Aorta (tissue), 5 donors: ENCODE measurements at regions not wholly inside any gene's neighbourhood (a gene's known extent, or its start where the extent isn't known, plus 50 kb on each side); places are given as distances from the start of the nearest gene placed in this dataset.

Source experiments
- ATAC-seq: fragments of 200-7000 bp; cut with Tn5 transposase; one replicate; pipeline ENCODE4 v1.9.1; 2022; ENCODE audit warnings: moderate library complexity; ENCODE audit not compliant: low FRiP score
- DNase-seq, 2 donors: peaks; one replicate each; pipeline ENCODE4 v3.0.0-alpha.2; 2020
- H3K27ac ChIP-seq, 2 donors: one replicate each; pipeline ENCODE4 v1.5.1; 2013; ENCODE audit warnings: low read length in 2 of 2, mild to moderate bottlenecking in 2 of 2, moderate library complexity in 2 of 2, control low read depth in 1 of 2, inconsistent platforms in 1 of 2, low read depth in 1 of 2
- H3K27me3 ChIP-seq, 2 donors: one replicate each; pipeline ENCODE4 v1.6.1; 2013; ENCODE audit warnings: control low read depth in 1 of 2, low read length in 1 of 2, mild to moderate bottlenecking in 1 of 2, moderate library complexity in 1 of 2; ENCODE audit not compliant: insufficient read depth in 2 of 2, control insufficient read depth in 1 of 2
- H3K36me3 ChIP-seq, 2 donors: one replicate each; pipeline ENCODE4 v1.6.1; 2013; ENCODE audit warnings: control low read depth in 1 of 2, low read length in 1 of 2, mild to moderate bottlenecking in 1 of 2; ENCODE audit not compliant: insufficient read depth in 2 of 2, control insufficient read depth in 1 of 2
- H3K4me1 ChIP-seq, 2 donors: one replicate each; pipeline ENCODE4 v1.6.1; 2013; ENCODE audit warnings: low read length in 2 of 2, control low read depth in 1 of 2, mild to moderate bottlenecking in 1 of 2, moderate library complexity in 1 of 2; ENCODE audit not compliant: insufficient read depth in 2 of 2, control insufficient read depth in 1 of 2
- H3K4me3 ChIP-seq, 2 donors: one replicate each; pipeline ENCODE4 v1.5.1; 2013; ENCODE audit warnings: low read length in 2 of 2, control low read depth in 1 of 2, mild to moderate bottlenecking in 1 of 2
- H3K9me3 ChIP-seq: one replicate; pipeline ENCODE4 v1.6.1; 2013; ENCODE audit warnings: mild to moderate bottlenecking, low read length; ENCODE audit not compliant: control insufficient read depth
- WGBS, 2 donors: extraction: QIAGEN DNeasy Blood & Tissue Kit; methylation state at CpG; one replicate each; pipeline ENCODE4 v1.1.7; 2013; 5-methylcytosine and 5-hydroxymethylcytosine counted together
- intact Hi-C, 2 donors: fragments of 100-400 bp; cut with DNase I; formaldehyde crosslinking; loops; one replicate each; pipeline versions ENCODE4 v1.14.2 to v1.15.0; 2022
- donor health status: healthy with polysubstance abuse.
- donor health status: Bipolar disorder and iron deficiency.
- donor health status: DM: no; HTN: no; CAD: no.
- donor health status: DM: no; HTN: no; CAD: no.
- donor health status: DM: yes; HTN: yes; CAD: no.

GRCh38 chr2:204239411-204240165 lies 303.0 kb downstream of the ICOS start:
- Histone ChIP-seq H3K36me3 (no peaks in the 10 kb centered on the region), H3K27ac (no peak overlapping the region), H3K4me3 (no peak overlapping the region), H3K9me3 (no peaks in the 10 kb centered on the region), H3K27me3 (no peaks in the 10 kb centered on the region), H3K4me1 (peaks cover 4 to 8% of the 10 kb centered on the region in 2 donors)
- no peak for ATAC-seq
- WGBS, 2 donors: 36% methylated on average over 7 of the region's 7 CpGs
- DNase-seq: no peak
- intact Hi-C loops: loop anchor here in 1 of 2 donors (10.0 kb wide), 1 partner anchor 555 kb away; no protein-coding TSS in a partner anchor

- intact Hi-C loops: loop anchor here in 1 of 2 donors (10.0 kb wide), 1 partner anchor 556 kb away; no protein-coding TSS in a partner anchor
- H3K4me1 ChIP-seq: peaks cover 1% of the 10 kb centered on the region in 2 donors
- no peaks in the 10 kb centered on the region for H3K36me3 ChIP-seq
- no peak overlapping the region for H3K27ac ChIP-seq
- no peaks in the 10 kb centered on the region for H3K9me3 ChIP-seq
- H3K4me3 ChIP-seq: no peak overlapping the region
- H3K27me3 ChIP-seq: no peaks in the 10 kb centered on the region
- 84 to 90% methylated on average over 2 of the region's 2 CpGs for WGBS, 2 donors
- ATAC-seq (no peak), DNase-seq (no peak)
Measured at GRCh38 chr2:204240961-204241360, 304.3 kb upstream of the PARD3B start.

- no peak for DNase-seq
- Histone ChIP-seq H3K27ac (no peak overlapping the region), H3K27me3 (no peaks in the 10 kb centered on the region), H3K4me3 (no peak overlapping the region), H3K4me1 (peaks cover 0 to 6% of the 10 kb centered on the region in 2 donors), H3K36me3 (no peaks in the 10 kb centered on the region), H3K9me3 (no peaks in the 10 kb centered on the region)
- no peak for ATAC-seq
- intact Hi-C loops: loop anchor here in 1 of 2 donors (5.0 to 10.0 kb wide), 2 partner anchors 322 to 565 kb away; no protein-coding TSS in a partner anchor
- 93 to 94% methylated on average over 3 of the region's 3 CpGs for WGBS, 2 donors
Measured at GRCh38 chr2:204249437-204249836, 295.8 kb upstream of the PARD3B start.

GRCh38 chr2:204250692-204251091 lies 294.6 kb upstream of the PARD3B start:
- ATAC-seq: no peak
- Histone ChIP-seq H3K27ac (no peak overlapping the region), H3K4me3 (no peak overlapping the region), H3K27me3 (no peaks in the 10 kb centered on the region), H3K36me3 (no peaks in the 10 kb centered on the region), H3K4me1 (peaks cover 0 to 6% of the 10 kb centered on the region in 2 donors), H3K9me3 (no peaks in the 10 kb centered on the region)
- DNase-seq: no peak
- intact Hi-C loops: no loop called here
- WGBS, 2 donors: 77 to 88% methylated on average over 2 of the region's 2 CpGs

- intact Hi-C loops: no loop called here
- H3K4me3 ChIP-seq: no peak overlapping the region
- H3K27ac ChIP-seq: no peak overlapping the region
- no peak for ATAC-seq
- H3K9me3 ChIP-seq: no peaks in the 10 kb centered on the region
- no peak for DNase-seq
- WGBS, 2 donors: 91% methylated on average over 11 of the region's 11 CpGs
- H3K4me1 ChIP-seq: peaks cover 0 to 2% of the 10 kb centered on the region in 2 donors
- H3K27me3 ChIP-seq: no peaks in the 10 kb centered on the region
- no peaks in the 10 kb centered on the region for H3K36me3 ChIP-seq
Measured at GRCh38 chr2:204251158-204251997, 293.9 kb upstream of the PARD3B start.

- ATAC-seq: no peak
- no peak for DNase-seq
- intact Hi-C loops: no loop called here
- Histone ChIP-seq H3K4me3 (no peak overlapping the region), H3K27me3 (no peaks in the 10 kb centered on the region), H3K9me3 (no peaks in the 10 kb centered on the region), H3K27ac (no peak overlapping the region), H3K4me1 (peaks cover 0 to 2% of the 10 kb centered on the region in 2 donors), H3K36me3 (no peaks in the 10 kb centered on the region)
- 77 to 87% methylated on average over 11 of the region's 11 CpGs for WGBS, 2 donors
Measured at GRCh38 chr2:204251998-204252376, 293.3 kb upstream of the PARD3B start.

- no peak overlapping the region for H3K27ac ChIP-seq
- no peak overlapping the region for H3K4me3 ChIP-seq
- H3K4me1 ChIP-seq: no peaks in the 10 kb centered on the region
- no peaks in the 10 kb centered on the region for H3K36me3 ChIP-seq
- ATAC-seq: no peak
- H3K27me3 ChIP-seq: no peaks in the 10 kb centered on the region
- DNase-seq: no peak
- WGBS, 2 donors: 92 to 94% methylated on average over 5 of the region's 5 CpGs
- H3K9me3 ChIP-seq: no peaks in the 10 kb centered on the region
- intact Hi-C loops: no loop called here
Measured at GRCh38 chr2:204255071-204255470, 290.2 kb upstream of the PARD3B start.

GRCh38 chr2:204255526-204255925 lies 289.7 kb upstream of the PARD3B start:
- Histone ChIP-seq H3K4me1 (no peaks in the 10 kb centered on the region), H3K27ac (no peak overlapping the region), H3K36me3 (no peaks in the 10 kb centered on the region), H3K4me3 (no peak overlapping the region), H3K27me3 (no peaks in the 10 kb centered on the region), H3K9me3 (no peaks in the 10 kb centered on the region)
- 92 to 98% methylated on average over 2 of the region's 2 CpGs for WGBS, 2 donors
- DNase-seq: no peak
- ATAC-seq: no peak
- intact Hi-C loops: no loop called here
